SK-N-SH (cell line): ENCODE measurements at regions not wholly inside any gene's neighbourhood (a gene's known extent, or its start where the extent isn't known, plus 50 kb on each side); places are given as distances from the start of the nearest gene placed in this dataset.

ENCODE experiments used
- EP300 ChIP-seq, 2 experiments: IDR thresholded peaks; 2 replicates each; pipeline versions ENCODE4 v1.4.0 to v1.6.1; 2012; ENCODE audit warnings: borderline replicate concordance in 1 of 2, low read depth in 1 of 2, low read length in 1 of 2
- EZH2phosphoT487 ChIP-seq: fragments of 200-600 bp; sonication (generic); IDR thresholded peaks from 2 replicates; pipeline ENCODE4 v1.6.1; 2017; ENCODE audit warnings: low read depth, mixed run types, mild to moderate bottlenecking, antibody characterized with exemption, moderate library complexity, borderline replicate concordance
- FOXM1 ChIP-seq: IDR thresholded peaks from 2 replicates; pipeline ENCODE4 v1.4.0; 2012; ENCODE audit warnings: low read depth, mild to moderate bottlenecking
- MXI1 ChIP-seq: IDR thresholded peaks from 2 replicates; pipeline ENCODE4 v1.6.1; 2012; ENCODE audit warnings: mild to moderate bottlenecking, low read depth, low read length, improper control_type of control experiment
- POLR2AphosphoS5 ChIP-seq: IDR thresholded peaks from 2 replicates; pipeline ENCODE4 v1.6.1; 2012; ENCODE audit warnings: low read depth, low read length
- RFX5 ChIP-seq: IDR thresholded peaks from 2 replicates; pipeline ENCODE4 v1.6.1; 2012; ENCODE audit warnings: mild to moderate bottlenecking, improper control_type of control experiment, low read length
- RXRA ChIP-seq: IDR thresholded peaks from 2 replicates; pipeline ENCODE4 v1.4.0; 2012; ENCODE audit warnings: low read depth, mild to moderate bottlenecking, borderline replicate concordance
- TCF12 ChIP-seq: IDR thresholded peaks from 2 replicates; pipeline ENCODE4 v1.4.0; 2012
- YY1 ChIP-seq: IDR thresholded peaks from 2 replicates; pipeline ENCODE4 v1.4.0; 2012; ENCODE audit warnings: low read depth, mild to moderate bottlenecking
- TF ChIP-seq, protein P1 (sequence below): fragments of 150-350 bp; IDR thresholded peaks from 2 replicates; pipeline ENCODE4 v1.6.1; 2017; ENCODE audit warnings: antibody characterized with exemption, low read length, low read depth, borderline replicate concordance
- TF ChIP-seq, protein P2 (sequence below): fragments of 200-600 bp; sonication (generic); IDR thresholded peaks from 2 replicates; pipeline ENCODE4 v1.6.1; 2017; ENCODE audit warnings: antibody characterized with exemption, mild to moderate bottlenecking, moderate library complexity
- TF ChIP-seq, protein P3 (sequence below): IDR thresholded peaks from 2 replicates; pipeline ENCODE4 v1.6.1; 2012; ENCODE audit warnings: mild to moderate bottlenecking, low read depth, low read length, moderate library complexity

DNA sequence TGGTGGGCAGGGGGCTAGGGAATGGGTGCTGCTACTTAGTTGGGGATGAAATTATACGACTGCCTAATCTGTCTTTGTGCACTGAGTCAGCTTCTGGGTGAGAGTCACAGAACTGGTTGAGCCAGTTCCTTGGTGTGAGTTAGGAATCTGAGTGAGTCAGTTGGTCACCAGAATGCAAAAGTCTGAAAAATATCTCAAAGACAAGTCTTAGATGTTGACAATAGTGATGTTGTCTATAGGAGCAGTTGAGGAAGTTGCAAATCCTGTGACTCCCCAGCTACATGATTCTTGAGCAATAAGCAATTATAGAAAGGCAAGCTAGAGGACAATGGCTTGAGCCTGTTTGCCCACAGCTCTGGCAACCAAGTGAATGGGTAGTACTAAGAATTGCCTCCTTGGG, 399.2 kb downstream of the CNTNAP4 start:
- TF ChIP-seq, protein P1, sequence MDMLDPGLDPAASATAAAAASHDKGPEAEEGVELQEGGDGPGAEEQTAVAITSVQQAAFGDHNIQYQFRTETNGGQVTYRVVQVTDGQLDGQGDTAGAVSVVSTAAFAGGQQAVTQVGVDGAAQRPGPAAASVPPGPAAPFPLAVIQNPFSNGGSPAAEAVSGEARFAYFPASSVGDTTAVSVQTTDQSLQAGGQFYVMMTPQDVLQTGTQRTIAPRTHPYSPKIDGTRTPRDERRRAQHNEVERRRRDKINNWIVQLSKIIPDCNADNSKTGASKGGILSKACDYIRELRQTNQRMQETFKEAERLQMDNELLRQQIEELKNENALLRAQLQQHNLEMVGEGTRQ: no peak
- TF ChIP-seq, protein P2, sequence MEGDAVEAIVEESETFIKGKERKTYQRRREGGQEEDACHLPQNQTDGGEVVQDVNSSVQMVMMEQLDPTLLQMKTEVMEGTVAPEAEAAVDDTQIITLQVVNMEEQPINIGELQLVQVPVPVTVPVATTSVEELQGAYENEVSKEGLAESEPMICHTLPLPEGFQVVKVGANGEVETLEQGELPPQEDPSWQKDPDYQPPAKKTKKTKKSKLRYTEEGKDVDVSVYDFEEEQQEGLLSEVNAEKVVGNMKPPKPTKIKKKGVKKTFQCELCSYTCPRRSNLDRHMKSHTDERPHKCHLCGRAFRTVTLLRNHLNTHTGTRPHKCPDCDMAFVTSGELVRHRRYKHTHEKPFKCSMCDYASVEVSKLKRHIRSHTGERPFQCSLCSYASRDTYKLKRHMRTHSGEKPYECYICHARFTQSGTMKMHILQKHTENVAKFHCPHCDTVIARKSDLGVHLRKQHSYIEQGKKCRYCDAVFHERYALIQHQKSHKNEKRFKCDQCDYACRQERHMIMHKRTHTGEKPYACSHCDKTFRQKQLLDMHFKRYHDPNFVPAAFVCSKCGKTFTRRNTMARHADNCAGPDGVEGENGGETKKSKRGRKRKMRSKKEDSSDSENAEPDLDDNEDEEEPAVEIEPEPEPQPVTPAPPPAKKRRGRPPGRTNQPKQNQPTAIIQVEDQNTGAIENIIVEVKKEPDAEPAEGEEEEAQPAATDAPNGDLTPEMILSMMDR: no peak
- no peak for TF ChIP-seq MXI1
- TF ChIP-seq RXRA: no peak
- TF ChIP-seq RFX5: no peak
- no peak for TF ChIP-seq EZH2phosphoT487
- no peak for TF ChIP-seq FOXM1
- TF ChIP-seq POLR2AphosphoS5: no peak
- TF ChIP-seq, protein P3, sequence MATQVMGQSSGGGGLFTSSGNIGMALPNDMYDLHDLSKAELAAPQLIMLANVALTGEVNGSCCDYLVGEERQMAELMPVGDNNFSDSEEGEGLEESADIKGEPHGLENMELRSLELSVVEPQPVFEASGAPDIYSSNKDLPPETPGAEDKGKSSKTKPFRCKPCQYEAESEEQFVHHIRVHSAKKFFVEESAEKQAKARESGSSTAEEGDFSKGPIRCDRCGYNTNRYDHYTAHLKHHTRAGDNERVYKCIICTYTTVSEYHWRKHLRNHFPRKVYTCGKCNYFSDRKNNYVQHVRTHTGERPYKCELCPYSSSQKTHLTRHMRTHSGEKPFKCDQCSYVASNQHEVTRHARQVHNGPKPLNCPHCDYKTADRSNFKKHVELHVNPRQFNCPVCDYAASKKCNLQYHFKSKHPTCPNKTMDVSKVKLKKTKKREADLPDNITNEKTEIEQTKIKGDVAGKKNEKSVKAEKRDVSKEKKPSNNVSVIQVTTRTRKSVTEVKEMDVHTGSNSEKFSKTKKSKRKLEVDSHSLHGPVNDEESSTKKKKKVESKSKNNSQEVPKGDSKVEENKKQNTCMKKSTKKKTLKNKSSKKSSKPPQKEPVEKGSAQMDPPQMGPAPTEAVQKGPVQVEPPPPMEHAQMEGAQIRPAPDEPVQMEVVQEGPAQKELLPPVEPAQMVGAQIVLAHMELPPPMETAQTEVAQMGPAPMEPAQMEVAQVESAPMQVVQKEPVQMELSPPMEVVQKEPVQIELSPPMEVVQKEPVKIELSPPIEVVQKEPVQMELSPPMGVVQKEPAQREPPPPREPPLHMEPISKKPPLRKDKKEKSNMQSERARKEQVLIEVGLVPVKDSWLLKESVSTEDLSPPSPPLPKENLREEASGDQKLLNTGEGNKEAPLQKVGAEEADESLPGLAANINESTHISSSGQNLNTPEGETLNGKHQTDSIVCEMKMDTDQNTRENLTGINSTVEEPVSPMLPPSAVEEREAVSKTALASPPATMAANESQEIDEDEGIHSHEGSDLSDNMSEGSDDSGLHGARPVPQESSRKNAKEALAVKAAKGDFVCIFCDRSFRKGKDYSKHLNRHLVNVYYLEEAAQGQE: no peak
- TF ChIP-seq EP300 (IDR thresholded peaks at IDR 0.05; ENCODE audit: borderline replicate concordance in 1 of 2, low read depth in 1 of 2, low read length in 1 of 2): no peak
- no peak for TF ChIP-seq TCF12
- TF ChIP-seq YY1: no peak
